ENCODE measurements at regions not wholly inside any gene's neighbourhood (a gene's known extent, or its start where the extent isn't known, plus 50 kb on each side); places are given as distances from the start of the nearest gene placed in this dataset.
A peak's percentile ranks its signal among the peaks of the same experiment; 100 is the strongest.

DNA sequence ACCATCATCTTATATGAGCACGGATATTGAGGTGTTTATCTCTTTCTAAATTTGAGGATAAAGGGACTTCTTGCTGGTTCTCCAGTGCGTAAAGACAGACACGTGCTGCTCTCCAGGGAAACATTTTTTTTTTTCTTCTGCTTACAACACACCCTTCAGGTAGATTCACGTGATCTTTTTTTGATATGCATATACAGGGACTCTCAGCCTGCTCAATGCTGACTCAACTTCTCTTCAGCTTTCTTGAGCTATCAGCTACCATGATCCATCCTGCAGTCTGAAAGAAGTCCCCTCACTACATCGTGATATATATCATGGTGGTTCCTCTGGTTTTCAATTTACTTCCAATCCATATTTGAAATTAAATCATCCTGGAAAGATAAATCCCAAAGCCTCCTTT, 87.1 kb upstream of the SLITRK3 start:
- DNase-seq (ENCODE audit: low read depth), result no peak

GRCh38 chr3:165279471-165279870, 83.3 kb upstream of the SLITRK3 start:
- peak; percentile 12 for DNase-seq (ENCODE audit: low read depth)

DNA sequence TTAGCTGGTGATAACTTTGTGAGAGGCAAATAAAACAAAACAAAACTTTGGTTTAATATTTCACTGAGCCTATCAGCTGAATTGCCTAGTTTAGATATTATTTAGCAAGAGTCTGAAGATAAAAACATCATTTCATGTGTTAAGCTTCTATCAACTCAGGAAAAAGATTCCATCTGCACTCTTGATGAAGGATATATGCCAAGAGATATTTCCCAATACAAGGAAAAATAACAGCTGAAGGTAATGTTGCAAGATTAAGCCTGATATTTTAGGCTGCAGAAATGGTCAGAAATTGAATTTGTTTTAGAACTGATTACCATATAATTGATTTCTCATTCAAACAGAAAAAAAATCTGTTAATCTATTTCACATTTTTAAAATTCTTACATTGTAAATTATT, 77.2 kb upstream of the SLITRK3 start:
- DNase-seq (ENCODE audit: low read depth), result no peak

DNA sequence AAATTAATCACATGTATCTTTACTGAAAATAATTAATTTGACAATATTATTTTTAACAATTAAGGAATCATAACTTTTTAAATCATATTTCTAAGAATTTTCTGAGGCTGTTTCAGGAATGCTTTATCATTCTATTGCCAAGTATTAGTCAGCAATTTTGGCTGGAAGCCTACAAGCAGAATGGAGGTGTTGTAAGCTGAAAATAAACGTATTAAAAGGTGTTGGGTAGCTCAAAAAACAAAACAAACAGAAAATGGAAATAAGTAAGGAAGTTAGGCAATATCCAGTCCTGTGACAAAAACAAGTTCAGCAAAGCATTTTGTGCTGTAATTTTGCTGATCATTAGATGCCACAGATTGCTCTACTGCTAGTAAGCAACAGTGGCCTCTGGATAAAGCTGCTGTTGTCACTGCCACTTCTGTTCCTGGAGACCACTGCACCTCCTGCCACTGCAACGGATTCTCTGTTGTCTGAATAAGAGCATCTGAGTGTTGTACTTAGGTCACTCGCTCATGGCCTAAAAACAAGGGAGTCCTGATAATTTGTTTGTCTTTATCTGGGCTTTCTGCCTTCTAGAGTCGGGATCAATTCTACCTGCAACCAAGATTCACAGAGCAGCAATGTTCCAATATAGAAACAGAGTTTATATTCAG, 63.5 kb upstream of the SLITRK3 start:
- DNase-seq (ENCODE audit: low read depth), result peak; percentile 53

GRCh38 chr3:165256554-165257065, 60.4 kb upstream of the SLITRK3 start:
- DNase-seq (ENCODE audit: low read depth), result peak; percentile 39

GRCh38 chr3:165254812-165255211, 58.6 kb upstream of the SLITRK3 start:
- peak; percentile 83 for DNase-seq (ENCODE audit: low read depth)

All from ELR (cell line).